HCT116 (cell line): ENCODE measurements at regions not wholly inside any gene's neighbourhood (a gene's known extent, or its start where the extent isn't known, plus 50 kb on each side); places are given as distances from the start of the nearest gene placed in this dataset.

Source experiments
- ATAC-seq: fragments of 200-7000 bp; cut with Tn5 transposase; 2 replicates; pipeline ENCODE4 v1.9.1; 2020; ENCODE audit warnings: mild to moderate bottlenecking, moderate library complexity
- BruUV-seq: library from RNA; stranded (reverse); fragments of 400-500 nt; replicated peaks from 2 replicates; lab custom pipeline; 2021; lab: Mats Ljungman, UMichigan
- CTCF ChIA-PET: fragments of 300-600 bp; sonication (Branson Sonifier 250); formaldehyde crosslinking; loops from one replicate; lab custom pipeline; 2021; ENCODE audit warnings: antibody characterized with exemption; lab: Charles Lee
- POLR2A ChIA-PET: fragments of 300-600, 350-600 bp; sonication (Branson Sonifier 250); formaldehyde crosslinking; loops from one replicate; lab custom pipeline; 2021; ENCODE audit warnings: antibody characterized with exemption; lab: Charles Lee
- RAD21 ChIA-PET, 2 experiments: fragments of 300-600 bp; sonication (Branson Sonifier 250); formaldehyde crosslinking; loops; one replicate each; lab custom pipeline; 2023; ENCODE audit warnings: low total read pairs in 2 of 2; ENCODE audit not compliant: uncharacterized antibody in 2 of 2, unreplicated experiment in 2 of 2, low non-redundant PET in 1 of 2; lab: Charles Lee
- DNase-seq: peaks from one replicate; pipeline ENCODE4 v3.0.0-alpha.2; 2010; ENCODE audit warnings: low read depth, low spot score
- H2AFZ ChIP-seq: fragments of 200-600 bp; shearing (Covaris generic), sonication (generic); 2 replicates; pipeline ENCODE4 v1.6.1; 2017; ENCODE audit warnings: low read depth, mixed run types, mixed read lengths, antibody characterized with exemption, low read length; ENCODE audit not compliant: poor library complexity, severe bottlenecking
- H3K27ac ChIP-seq: 2 replicates; pipeline ENCODE4 v1.5.1; 2012; ENCODE audit warnings: low read depth, low read length
- H3K27me3 ChIP-seq: fragments of 200-600 bp; sonication (generic); 2 replicates; pipeline ENCODE4 v1.6.1; 2016; ENCODE audit warnings: mixed run types, low read length, mixed read lengths; ENCODE audit not compliant: insufficient read depth
- H3K36me3 ChIP-seq, 2 experiments: fragments of 200-500 bp in 1 of 2; fragments of 200-600 bp in 1 of 2; sonication (Bioruptor generic) in 1 of 2; sonication (generic) in 1 of 2; 2 replicates each; pipeline versions ENCODE4 v1.5.1 to v1.6.1; 2014 to 2016; ENCODE audit warnings: low read length in 2 of 2, inconsistent platforms in 1 of 2, mixed read lengths in 1 of 2, mixed run types in 1 of 2; ENCODE audit not compliant: insufficient read depth in 2 of 2, control insufficient read depth in 1 of 2
- H3K4me1 ChIP-seq, 2 experiments: fragments of 200-600 bp in 1 of 2; sonication (generic) in 1 of 2; 2 replicates each; pipeline versions ENCODE4 v1.5.1 to v1.6.1; 2012 to 2017; ENCODE audit warnings: low read length in 2 of 2, inconsistent platforms in 1 of 2, mild to moderate bottlenecking in 1 of 2, mixed read lengths in 1 of 2, mixed run types in 1 of 2, moderate library complexity in 1 of 2; ENCODE audit not compliant: insufficient read depth in 2 of 2, control insufficient read depth in 1 of 2
- H3K4me2 ChIP-seq: fragments of 200-600 bp; sonication (generic); 2 replicates; pipeline ENCODE4 v1.6.1; 2017; ENCODE audit warnings: mixed run types, low read length, mixed read lengths
- H3K4me3 ChIP-seq, 2 experiments: fragments of 200-600 bp in 1 of 2; sonication (generic) in 1 of 2; replicated peaks in 1 of 2; 2 replicates each; pipeline ENCODE4 v1.5.1; 2011 to 2016; ENCODE audit warnings: low read length in 2 of 2, control low read depth in 1 of 2, low read depth in 1 of 2, mild to moderate bottlenecking in 1 of 2, mixed read lengths in 1 of 2, mixed run types in 1 of 2
- H3K79me2 ChIP-seq: fragments of 200-600 bp; sonication (generic); 2 replicates; pipeline ENCODE4 v1.6.1; 2017; ENCODE audit warnings: mild to moderate bottlenecking, mixed run types, low read length, moderate library complexity, mixed read lengths; ENCODE audit not compliant: insufficient read depth
- H3K9ac ChIP-seq: fragments of 200-600 bp; sonication (generic); 2 replicates; pipeline ENCODE4 v1.6.1; 2016; ENCODE audit warnings: low read length, mixed read lengths
- H3K9me2 ChIP-seq: fragments of 200-600 bp; sonication (generic), shearing (Covaris generic); 2 replicates; pipeline ENCODE4 v1.6.1; 2017; ENCODE audit warnings: mixed run types, mild to moderate bottlenecking, moderate library complexity; ENCODE audit not compliant: insufficient read depth
- H3K9me3 ChIP-seq, 2 experiments: fragments of 200-500 bp in 1 of 2; fragments of 200-600 bp in 1 of 2; sonication (Bioruptor generic) in 1 of 2; sonication (generic) in 1 of 2; 2 replicates each; pipeline ENCODE4 v1.6.1; 2014 to 2017; ENCODE audit warnings: low read length in 2 of 2, mixed read lengths in 2 of 2, inconsistent platforms in 1 of 2, low read depth in 1 of 2, mild to moderate bottlenecking in 1 of 2, mixed run types in 1 of 2, moderate library complexity in 1 of 2; ENCODE audit not compliant: control insufficient read depth in 1 of 2, insufficient read depth in 1 of 2
- H4K20me1 ChIP-seq: fragments of 200-600 bp; sonication (generic), shearing (Covaris generic); 2 replicates; pipeline ENCODE4 v1.6.1; 2017; ENCODE audit warnings: mixed run types, mild to moderate bottlenecking, moderate library complexity; ENCODE audit not compliant: insufficient read depth
- CBX3 ChIP-seq: IDR thresholded peaks from 2 replicates; pipeline ENCODE4 v1.6.1; 2012; ENCODE audit warnings: low read depth
- CEBPB ChIP-seq: IDR thresholded peaks from 2 replicates; pipeline ENCODE4 v1.6.1; 2012; ENCODE audit warnings: low read depth
- EGR1 ChIP-seq: IDR thresholded peaks from 2 replicates; pipeline ENCODE4 v1.6.1; 2012; ENCODE audit warnings: low read depth
- ELF1 ChIP-seq: IDR thresholded peaks from 2 replicates; pipeline ENCODE4 v1.6.1; 2012; ENCODE audit warnings: low read depth, borderline replicate concordance
- JUND ChIP-seq: IDR thresholded peaks from 2 replicates; pipeline ENCODE4 v1.6.1; 2012
- POLR2A ChIP-seq: IDR thresholded peaks from 2 replicates; pipeline ENCODE4 v1.7.0; 2011; ENCODE audit warnings: borderline replicate concordance; ENCODE audit not compliant: insufficient read depth, insufficient read length; ENCODE audit errors: extremely low read depth
- POLR2AphosphoS5 ChIP-seq: IDR thresholded peaks from 2 replicates; pipeline ENCODE4 v1.6.1; 2011; ENCODE audit warnings: mild to moderate bottlenecking, low read depth, low read length, moderate library complexity
- RAD21 ChIP-seq: IDR thresholded peaks from 2 replicates; pipeline ENCODE4 v1.6.1; 2012; ENCODE audit warnings: low read depth, mild to moderate bottlenecking
- REST ChIP-seq: IDR thresholded peaks from 2 replicates; pipeline ENCODE4 v1.6.1; 2012; ENCODE audit warnings: low read depth
- SIN3A ChIP-seq: IDR thresholded peaks from 2 replicates; pipeline ENCODE4 v1.6.1; 2012; ENCODE audit warnings: low read depth
- SP1 ChIP-seq: IDR thresholded peaks from 2 replicates; pipeline ENCODE4 v1.6.1; 2012; ENCODE audit warnings: low read depth
- SRF ChIP-seq: IDR thresholded peaks from 2 replicates; pipeline ENCODE4 v1.6.1; 2012; ENCODE audit warnings: low read depth
- TCF7L2 ChIP-seq: IDR thresholded peaks from 2 replicates; pipeline ENCODE4 v1.7.0; 2011; ENCODE audit warnings: borderline replicate concordance, inconsistent platforms; ENCODE audit not compliant: insufficient read depth, insufficient read length; ENCODE audit errors: extremely low read depth
- ZFX ChIP-seq: fragments of 450-650 bp; IDR thresholded peaks from 2 replicates; pipeline ENCODE4 v1.6.1; 2017
- ZNF274 ChIP-seq: fragments of 200-500 bp; sonication (Bioruptor generic); IDR thresholded peaks from 2 replicates; pipeline ENCODE4 v1.6.1; 2014; ENCODE audit warnings: mild to moderate bottlenecking, low read depth, low read length, inconsistent platforms
- intact Hi-C: fragments of 100-400 bp; cut with micrococcal nuclease; formaldehyde crosslinking; loops from 2 replicates; pipeline ENCODE4 v1.10.0; 2022
- TF ChIP-seq, protein P1 (sequence below): IDR thresholded peaks from 2 replicates; pipeline ENCODE4 v1.6.1; 2012
- TF ChIP-seq, protein P2 (sequence below): IDR thresholded peaks from 2 replicates; pipeline ENCODE4 v1.6.1; 2012

DNA sequence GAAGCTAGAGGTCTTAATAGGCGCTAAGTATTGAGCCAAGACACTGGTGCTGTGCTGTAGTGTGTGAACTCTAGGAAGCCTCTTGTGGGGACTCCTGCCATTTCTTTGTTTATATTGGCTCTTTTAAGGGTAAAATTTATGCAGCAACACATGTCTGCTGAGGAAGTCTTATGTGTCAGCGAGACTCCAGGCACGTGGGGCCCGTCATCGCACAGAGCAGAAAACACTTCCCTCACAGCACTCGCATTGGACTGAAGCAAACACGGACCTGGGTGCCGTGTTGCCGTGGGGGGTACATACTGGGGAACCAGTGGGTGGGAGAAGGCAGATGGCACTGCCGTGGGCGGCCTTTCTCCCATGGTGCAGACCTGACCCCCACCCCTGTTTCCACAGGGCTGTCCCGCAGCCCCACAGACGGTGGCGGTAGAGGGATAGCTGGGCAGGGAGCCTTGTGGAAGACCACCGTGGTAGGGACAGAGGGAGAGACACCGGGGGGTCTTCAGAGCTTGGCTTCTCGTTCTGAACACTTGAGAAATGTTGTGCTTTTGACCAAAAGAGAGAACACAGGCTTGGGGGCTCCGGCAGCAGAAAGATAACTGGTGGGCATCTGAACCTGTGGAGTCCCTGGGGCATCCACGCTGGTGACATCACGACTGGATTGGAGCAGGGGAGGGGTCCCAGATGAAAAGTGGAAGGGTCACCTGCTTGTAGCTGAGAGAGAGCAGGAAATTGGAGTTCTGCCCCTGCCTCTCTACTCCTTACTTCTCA, 284.7 kb upstream of the SHH start (continued):
- TF ChIP-seq POLR2A = no peak
- no peak for TF ChIP-seq ZNF274
- TF ChIP-seq POLR2AphosphoS5 = no peak
- TF ChIP-seq, protein P1, sequence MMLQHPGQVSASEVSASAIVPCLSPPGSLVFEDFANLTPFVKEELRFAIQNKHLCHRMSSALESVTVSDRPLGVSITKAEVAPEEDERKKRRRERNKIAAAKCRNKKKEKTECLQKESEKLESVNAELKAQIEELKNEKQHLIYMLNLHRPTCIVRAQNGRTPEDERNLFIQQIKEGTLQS = no peak
- TF ChIP-seq ELF1 = no peak
- TF ChIP-seq JUND = no peak
- no peak for TF ChIP-seq SRF
- TF ChIP-seq, protein P2, sequence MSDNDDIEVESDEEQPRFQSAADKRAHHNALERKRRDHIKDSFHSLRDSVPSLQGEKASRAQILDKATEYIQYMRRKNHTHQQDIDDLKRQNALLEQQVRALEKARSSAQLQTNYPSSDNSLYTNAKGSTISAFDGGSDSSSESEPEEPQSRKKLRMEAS = no peak
- no peak for TF ChIP-seq SIN3A
- no peak for TF ChIP-seq ZFX
- TF ChIP-seq EGR1 = no peak
- no peak for TF ChIP-seq TCF7L2
- no peak for TF ChIP-seq CBX3

DNA sequence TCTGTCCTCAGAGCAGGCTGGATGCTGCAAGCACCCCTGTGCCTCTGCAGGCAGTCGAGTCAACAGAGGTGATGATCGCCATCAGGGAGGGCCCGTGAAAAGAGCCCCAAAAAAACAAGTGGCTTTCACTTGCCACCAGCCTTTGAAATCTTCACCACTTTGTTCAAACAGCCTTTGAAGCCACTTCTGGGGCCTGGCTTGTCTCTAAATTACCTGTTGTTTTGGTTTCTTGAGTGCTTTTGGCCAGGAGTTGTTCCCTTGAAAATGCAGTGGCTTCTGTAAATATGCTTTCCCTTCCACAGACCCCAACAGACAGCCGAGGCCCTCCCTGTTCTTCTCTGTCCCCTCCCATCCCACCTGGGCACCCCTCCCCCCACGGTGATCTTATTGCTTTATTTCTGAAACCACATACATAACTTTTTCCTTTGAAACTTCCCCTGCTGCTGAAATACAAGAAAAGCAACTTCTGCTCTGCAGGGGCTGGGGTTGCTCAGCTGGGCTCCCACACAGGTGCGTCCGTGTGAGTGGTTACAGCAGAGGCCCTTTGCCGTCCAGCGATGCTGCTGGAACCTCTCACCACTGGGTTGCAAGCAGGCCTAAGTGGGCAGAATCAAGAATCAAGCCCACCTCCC, 283.8 kb upstream of the SHH start:
- TF ChIP-seq RAD21 (no peak), CEBPB (no peak), CBX3 (no peak), SP1 (no peak), REST (no peak)
- BruUV-seq = no TSS peak
- Histone ChIP-seq H3K79me2 (no peaks in the 10 kb centered on the region), H3K4me1 (peaks cover 0 to 23% of the 10 kb centered on the region in 2 experiments; a peak in 2 of 4 replicates), H3K4me2 (no peak overlapping the region), H3K4me3 (no peak overlapping the region), H2AFZ (no peak overlapping the region), H3K27ac (no peak overlapping the region), H3K9me3 (no peaks in the 10 kb centered on the region), H3K9ac (no peak overlapping the region), H4K20me1 (no peaks in the 10 kb centered on the region), H3K36me3 (no peaks in the 10 kb centered on the region), H3K27me3 (no peaks in the 10 kb centered on the region), H3K9me2 (no peaks in the 10 kb centered on the region)
- intact Hi-C loops = no loop called here
- POLR2A ChIA-PET = no interaction called here
- DNase-seq (no peak), ATAC-seq (no peak)
- CTCF ChIA-PET = no interaction called here
- RAD21 ChIA-PET = no interaction called here
